OCI-LY7 (cell line): ENCODE measurements at regions not wholly inside any gene's neighbourhood (a gene's known extent, or its start where the extent isn't known, plus 50 kb on each side); places are given as distances from the start of the nearest gene placed in this dataset.

Experiments
- BruUV-seq: library from RNA; stranded (reverse); fragments of 400-500 nt; replicated peaks from 2 replicates; lab custom pipeline; 2021; lab: Mats Ljungman, UMichigan
- CTCF ChIA-PET: fragments of 300-600 bp; sonication (Branson Sonifier 250); formaldehyde crosslinking; loops from one replicate; lab custom pipeline; 2022; ENCODE audit warnings: antibody characterized with exemption; ENCODE audit not compliant: unreplicated experiment; lab: Charles Lee
- POLR2A ChIA-PET: fragments of 300-600 bp; sonication (Branson Sonifier 250); formaldehyde crosslinking; loops from one replicate; lab custom pipeline; 2022; ENCODE audit warnings: antibody characterized with exemption; lab: Charles Lee
- DNase-seq: peaks from one replicate; pipeline ENCODE4 v3.0.0-alpha.2; 2015; ENCODE audit warnings: low spot score
- H2AFZ ChIP-seq: fragments of 200-600 bp; sonication (generic), shearing (Covaris generic); 2 replicates; pipeline ENCODE4 v1.6.1; 2014; ENCODE audit warnings: mild to moderate bottlenecking, antibody characterized with exemption, low read length, moderate library complexity
- H3K27ac ChIP-seq: fragments of 200-600 bp; sonication (generic); 2 replicates; pipeline ENCODE4 v1.5.1; 2014; ENCODE audit warnings: mixed run types, low read depth, mild to moderate bottlenecking, moderate library complexity, low read length, inconsistent platforms; ENCODE audit not compliant: poor library complexity, severe bottlenecking
- H3K36me3 ChIP-seq: fragments of 200-600 bp; sonication (generic); 2 replicates; pipeline ENCODE4 v1.6.1; 2014; ENCODE audit warnings: mild to moderate bottlenecking, antibody characterized with exemption, low read length, moderate library complexity, mixed read lengths; ENCODE audit not compliant: insufficient read depth
- H3K4me1 ChIP-seq: fragments of 200-600 bp; sonication (generic); 2 replicates; pipeline ENCODE4 v1.5.1; 2014; ENCODE audit warnings: mild to moderate bottlenecking, low read length; ENCODE audit not compliant: insufficient read depth, poor library complexity, severe bottlenecking
- H3K4me2 ChIP-seq: fragments of 200-600 bp; sonication (generic); 2 replicates; pipeline ENCODE4 v1.6.1; 2014; ENCODE audit warnings: mild to moderate bottlenecking, low read length
- H3K4me3 ChIP-seq: fragments of 200-600 bp; sonication (generic); 2 replicates; pipeline ENCODE4 v1.5.1; 2014; ENCODE audit warnings: mild to moderate bottlenecking, low read depth, low read length; ENCODE audit not compliant: poor library complexity, severe bottlenecking
- H3K79me2 ChIP-seq: fragments of 200-600 bp; sonication (generic); 2 replicates; pipeline ENCODE4 v1.6.1; 2016; ENCODE audit warnings: low read depth, mild to moderate bottlenecking, low read length, moderate library complexity, mixed read lengths; ENCODE audit not compliant: insufficient read depth
- H3K9me2 ChIP-seq: fragments of 200-600 bp; sonication (generic); 2 replicates; pipeline ENCODE4 v1.6.1; 2016; ENCODE audit warnings: mild to moderate bottlenecking, low read length, mixed read lengths; ENCODE audit not compliant: insufficient read depth
- H3K9me3 ChIP-seq: fragments of 200-600 bp; sonication (generic); 2 replicates; pipeline ENCODE4 v1.6.1; 2014; ENCODE audit warnings: mild to moderate bottlenecking, mixed run types, low read length, mixed read lengths
- H4K20me1 ChIP-seq: fragments of 200-600 bp; sonication (generic); 2 replicates; pipeline ENCODE4 v1.6.1; 2014; ENCODE audit warnings: mild to moderate bottlenecking, antibody characterized with exemption, low read length, moderate library complexity, mixed read lengths; ENCODE audit not compliant: insufficient read depth
- EZH2phosphoT487 ChIP-seq: fragments of 200-600 bp; sonication (generic); IDR thresholded peaks from 2 replicates; pipeline ENCODE4 v1.6.1; 2018; ENCODE audit warnings: low read depth, borderline replicate concordance, mild to moderate bottlenecking, mixed run types, antibody characterized with exemption, low read length, moderate library complexity, mixed read lengths
- intact Hi-C: fragments of 100-400 bp; cut with micrococcal nuclease; formaldehyde crosslinking; loops from one replicate; pipeline ENCODE4 v1.10.0; 2022; ENCODE audit not compliant: unreplicated experiment
- TF ChIP-seq, protein P1 (sequence below): fragments of 200-600 bp; sonication (generic); conservative IDR thresholded peaks from 2 replicates; pipeline ENCODE4 v1.5.1; 2014; ENCODE audit warnings: mild to moderate bottlenecking, antibody characterized with exemption, low read length, moderate library complexity, mixed read lengths

DNA sequence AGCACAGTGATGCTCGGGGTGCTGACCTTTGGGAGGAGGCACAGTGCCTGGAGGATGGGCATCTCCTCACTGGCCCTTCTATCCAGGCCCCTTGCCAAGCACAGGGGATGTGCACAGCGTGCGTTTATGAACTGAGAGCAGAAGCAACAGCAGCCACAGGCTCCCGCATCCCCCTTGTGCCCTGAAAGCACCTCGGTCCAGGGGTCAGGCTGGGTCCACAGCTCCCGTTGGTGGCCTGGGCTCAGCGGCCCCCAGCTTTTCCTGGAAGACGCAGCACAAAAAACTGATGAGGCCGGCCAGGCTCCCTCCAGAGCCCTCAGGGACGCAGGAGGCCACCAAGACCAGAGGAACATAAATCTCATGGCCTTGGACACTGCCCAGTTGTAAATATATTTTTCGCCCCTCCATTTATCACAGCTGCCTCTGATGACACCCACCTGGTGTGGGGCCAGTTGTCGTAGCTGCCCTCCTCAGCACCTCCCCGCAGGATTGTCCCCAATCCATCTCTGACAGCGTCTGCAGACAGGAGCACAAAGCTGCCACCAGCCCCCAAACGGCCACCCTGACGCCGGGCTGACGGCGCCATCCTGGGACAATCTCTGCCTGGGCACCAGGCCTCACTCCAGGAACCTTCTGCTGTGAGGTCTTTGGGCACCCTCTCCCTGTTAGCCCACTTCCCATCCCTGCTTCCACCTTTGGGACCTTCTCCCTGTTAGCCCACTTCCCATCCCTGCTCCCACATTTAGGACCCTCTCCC is 203.1 kb downstream of the BRD1 start:
- no peak for TF ChIP-seq EZH2phosphoT487
- TF ChIP-seq, protein P1, sequence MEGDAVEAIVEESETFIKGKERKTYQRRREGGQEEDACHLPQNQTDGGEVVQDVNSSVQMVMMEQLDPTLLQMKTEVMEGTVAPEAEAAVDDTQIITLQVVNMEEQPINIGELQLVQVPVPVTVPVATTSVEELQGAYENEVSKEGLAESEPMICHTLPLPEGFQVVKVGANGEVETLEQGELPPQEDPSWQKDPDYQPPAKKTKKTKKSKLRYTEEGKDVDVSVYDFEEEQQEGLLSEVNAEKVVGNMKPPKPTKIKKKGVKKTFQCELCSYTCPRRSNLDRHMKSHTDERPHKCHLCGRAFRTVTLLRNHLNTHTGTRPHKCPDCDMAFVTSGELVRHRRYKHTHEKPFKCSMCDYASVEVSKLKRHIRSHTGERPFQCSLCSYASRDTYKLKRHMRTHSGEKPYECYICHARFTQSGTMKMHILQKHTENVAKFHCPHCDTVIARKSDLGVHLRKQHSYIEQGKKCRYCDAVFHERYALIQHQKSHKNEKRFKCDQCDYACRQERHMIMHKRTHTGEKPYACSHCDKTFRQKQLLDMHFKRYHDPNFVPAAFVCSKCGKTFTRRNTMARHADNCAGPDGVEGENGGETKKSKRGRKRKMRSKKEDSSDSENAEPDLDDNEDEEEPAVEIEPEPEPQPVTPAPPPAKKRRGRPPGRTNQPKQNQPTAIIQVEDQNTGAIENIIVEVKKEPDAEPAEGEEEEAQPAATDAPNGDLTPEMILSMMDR: no peak
- H3K36me3 ChIP-seq: no peaks in the 10 kb centered on the region
- no peaks in the 10 kb centered on the region for H3K79me2 ChIP-seq
- intact Hi-C loops: no loop called here
- H3K4me1 ChIP-seq: no peaks in the 10 kb centered on the region
- no peaks in the 10 kb centered on the region for H3K9me2 ChIP-seq
- ChIA-PET CTCF (no interaction called here), POLR2A (no interaction called here)
- H4K20me1 ChIP-seq: no peaks in the 10 kb centered on the region; the same call in 1 of the 2 replicates
- H3K27ac ChIP-seq: no peak overlapping the region
- H3K4me3 ChIP-seq: no peak overlapping the region
- no peak overlapping the region for H3K4me2 ChIP-seq
- no TSS peak for BruUV-seq
- no peak overlapping the region for H2AFZ ChIP-seq
- DNase-seq: no peak
- H3K9me3 ChIP-seq: no peaks in the 10 kb centered on the region

DNA sequence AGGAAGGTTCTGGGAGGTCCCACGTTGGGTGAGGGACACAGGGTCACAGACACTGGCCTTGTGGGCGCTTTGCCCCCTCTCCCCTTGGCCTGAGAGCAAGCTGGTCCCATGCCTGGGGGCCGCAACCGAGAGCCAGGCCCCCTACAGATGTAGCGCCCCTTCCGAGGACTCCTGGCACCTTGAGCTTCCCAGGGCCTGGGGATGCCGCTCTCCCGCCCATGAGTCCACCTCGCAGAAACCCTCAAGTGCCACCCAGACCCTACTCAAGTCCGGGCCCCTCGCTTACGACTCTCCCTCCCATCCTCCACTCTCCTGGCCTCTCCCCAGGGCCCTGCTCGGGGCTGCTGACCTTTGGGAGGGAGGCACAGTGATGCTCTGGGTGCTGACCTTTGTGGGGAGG is 204.0 kb downstream of the BRD1 start:
- H3K9me2 ChIP-seq: no peaks in the 10 kb centered on the region
- ChIA-PET CTCF (no interaction called here), POLR2A (no interaction called here)
- H3K4me3 ChIP-seq: no peak overlapping the region
- no TSS peak for BruUV-seq
- no peaks in the 10 kb centered on the region for H3K9me3 ChIP-seq
- no peak for DNase-seq
- intact Hi-C loops: no loop called here
- no peak overlapping the region for H3K4me2 ChIP-seq
- TF ChIP-seq, protein P1: no peak
- H3K27ac ChIP-seq: no peak overlapping the region
- H3K79me2 ChIP-seq: no peaks in the 10 kb centered on the region
- no peaks in the 10 kb centered on the region; the same call in 1 of the 2 replicates for H4K20me1 ChIP-seq
- H3K4me1 ChIP-seq: no peaks in the 10 kb centered on the region
- no peak overlapping the region for H2AFZ ChIP-seq
- no peaks in the 10 kb centered on the region for H3K36me3 ChIP-seq

DNA sequence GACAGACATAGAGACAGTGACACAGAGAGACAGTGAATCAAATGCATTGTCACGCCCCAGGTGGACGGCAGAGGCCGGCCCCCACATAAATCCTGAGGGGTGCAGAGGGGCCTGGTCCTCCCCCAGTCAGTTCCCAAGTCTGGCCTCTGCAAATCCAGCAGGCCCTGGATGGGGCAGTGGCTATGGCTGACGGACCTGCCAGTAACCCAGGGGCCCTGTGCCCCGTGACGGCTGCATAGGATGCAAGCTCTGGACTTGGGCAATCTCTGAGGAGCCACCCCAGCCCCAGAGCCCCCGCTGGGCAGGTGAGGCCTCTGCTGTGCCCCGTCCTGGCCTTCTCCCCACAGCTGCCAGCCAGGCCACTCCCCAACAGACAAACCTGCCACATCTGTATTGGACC is 204.5 kb downstream of the BRD1 start:
- no peaks in the 10 kb centered on the region for H3K36me3 ChIP-seq
- H3K9me2 ChIP-seq: no peaks in the 10 kb centered on the region
- DNase-seq: no peak
- no peaks in the 10 kb centered on the region for H3K4me1 ChIP-seq
- no peak overlapping the region for H3K4me2 ChIP-seq
- no peak overlapping the region for H3K27ac ChIP-seq
- no TSS peak for BruUV-seq
- no peaks in the 10 kb centered on the region for H3K79me2 ChIP-seq
- no peak for TF ChIP-seq EZH2phosphoT487
- TF ChIP-seq, protein P1: no peak
- H3K4me3 ChIP-seq: no peak overlapping the region
- H3K9me3 ChIP-seq: no peaks in the 10 kb centered on the region
- no peak overlapping the region for H2AFZ ChIP-seq
- intact Hi-C loops: no loop called here
- POLR2A ChIA-PET: no interaction called here
- CTCF ChIA-PET: no interaction called here
- no peaks in the 10 kb centered on the region; the same call in 1 of the 2 replicates for H4K20me1 ChIP-seq
